Panc1 (cell line): ENCODE measurements at regions not wholly inside any gene's neighbourhood (a gene's known extent, or its start where the extent isn't known, plus 50 kb on each side); places are given as distances from the start of the nearest gene placed in this dataset.

Source experiments
- ATAC-seq: fragments of 200-7000 bp; cut with Tn5 transposase; 2 replicates; pipeline ENCODE4 v1.9.1; 2020; ENCODE audit warnings: mild to moderate bottlenecking, moderate library complexity
- BruUV-seq: library from RNA; stranded (reverse); fragments of 400-500 nt; replicated peaks from 2 replicates; lab custom pipeline; 2021; lab: Mats Ljungman, UMichigan
- CTCF ChIA-PET: fragments of 300-600 bp; sonication (Branson Sonifier 250); formaldehyde crosslinking; loops from one replicate; lab custom pipeline; 2022; ENCODE audit warnings: antibody characterized with exemption; lab: Charles Lee
- POLR2A ChIA-PET: fragments of 300-600 bp; sonication (Branson Sonifier 250); formaldehyde crosslinking; loops from one replicate; lab custom pipeline; 2022; ENCODE audit warnings: antibody characterized with exemption; lab: Charles Lee
- DNase-seq: peaks from one replicate; pipeline ENCODE4 v3.0.0-alpha.2; 2010; ENCODE audit warnings: low read depth, low spot score
- H3K27ac ChIP-seq: 2 replicates; pipeline ENCODE4 v1.5.1; 2011; ENCODE audit warnings: mild to moderate bottlenecking, low read length, inconsistent platforms
- H3K27me3 ChIP-seq: fragments of 200-500 bp; sonication (Bioruptor generic); 2 replicates; pipeline ENCODE4 v1.6.0; 2014; ENCODE audit warnings: low read length, inconsistent platforms; ENCODE audit not compliant: control insufficient read depth, insufficient read depth
- H3K36me3 ChIP-seq: fragments of 200-500 bp; sonication (Bioruptor generic); 2 replicates; pipeline ENCODE4 v1.5.1; 2014; ENCODE audit warnings: inconsistent platforms, mild to moderate bottlenecking, low read length, moderate library complexity; ENCODE audit not compliant: control insufficient read depth, insufficient read depth
- H3K4me1 ChIP-seq: 2 replicates; pipeline ENCODE4 v1.5.1; 2011; ENCODE audit warnings: inconsistent platforms, mild to moderate bottlenecking, low read length, moderate library complexity; ENCODE audit not compliant: control insufficient read depth, insufficient read depth
- H3K4me3 ChIP-seq, 2 experiments: 2 replicates each; pipeline ENCODE4 v1.5.1; 2011 to 2012; ENCODE audit warnings: low read depth in 2 of 2, low read length in 2 of 2, mild to moderate bottlenecking in 2 of 2, inconsistent platforms in 1 of 2, moderate library complexity in 1 of 2
- H3K9me3 ChIP-seq: fragments of 200-500 bp; sonication (Bioruptor generic); 2 replicates; pipeline ENCODE4 v1.5.1; 2014; ENCODE audit warnings: low read depth, mild to moderate bottlenecking, inconsistent platforms, low read length, moderate library complexity; ENCODE audit not compliant: control insufficient read depth, insufficient read depth
- POLR2AphosphoS5 ChIP-seq: IDR thresholded peaks from 2 replicates; pipeline ENCODE4 v1.6.1; 2012; ENCODE audit warnings: mild to moderate bottlenecking, low read depth, low read length, moderate library complexity
- SIN3A ChIP-seq: IDR thresholded peaks from 2 replicates; pipeline ENCODE4 v1.6.1; 2012; ENCODE audit warnings: low read depth, mild to moderate bottlenecking, low read length, moderate library complexity, borderline replicate concordance; ENCODE audit not compliant: insufficient read depth
- TCF7L2 ChIP-seq: IDR thresholded peaks from 2 replicates; pipeline ENCODE4 v1.6.1; 2011; ENCODE audit warnings: mild to moderate bottlenecking, low read depth, low read length, inconsistent platforms
- in situ Hi-C: cut with HindIII; loops from 2 replicates; pipeline ENCODE4 v1.10.0; 2016; ENCODE audit warnings: low sequenced_read_pairs, low pct_unique_long_range_greater_than_20kb
- intact Hi-C: fragments of 100-400 bp; cut with micrococcal nuclease; formaldehyde crosslinking; loops from one replicate; pipeline ENCODE4 v1.10.0; 2022; ENCODE audit not compliant: unreplicated experiment
- TF ChIP-seq, protein P1 (sequence below), 2 experiments: IDR thresholded peaks; 2 replicates each; pipeline ENCODE4 v1.6.1; 2011 to 2012; ENCODE audit warnings: low read depth in 2 of 2, control low read depth in 1 of 2, low read length in 1 of 2, mild to moderate bottlenecking in 1 of 2, moderate library complexity in 1 of 2; ENCODE audit not compliant: insufficient read depth in 1 of 2
- TF ChIP-seq, protein P2 (sequence below): fragments of 450-650 bp; IDR thresholded peaks from 2 replicates; pipeline ENCODE4 v1.5.1; 2017; ENCODE audit warnings: mild to moderate bottlenecking

DNA sequence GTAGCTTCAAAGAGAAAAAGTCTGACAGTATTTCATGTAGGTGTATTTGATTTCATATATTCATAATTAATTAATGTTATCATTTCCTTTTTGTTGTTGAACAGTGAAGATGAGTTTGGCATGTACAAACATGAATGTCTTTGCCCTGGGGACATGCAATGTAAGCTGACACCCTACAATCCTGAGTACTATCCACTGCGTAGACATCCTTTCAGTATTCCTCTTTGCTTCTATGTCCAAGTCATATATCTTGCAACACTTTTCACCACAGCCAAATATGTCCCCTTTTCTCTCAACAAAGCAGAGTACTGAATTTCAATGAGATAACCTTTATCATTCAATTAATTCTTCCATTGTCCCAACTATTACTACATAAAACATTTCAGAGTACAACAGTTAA lies 93.6 kb downstream of the GPR37 start:
- CTCF ChIA-PET = no interaction called here
- no TSS peak for BruUV-seq
- intact Hi-C loops (no loop called here), in situ Hi-C loops (no loop called here)
- Histone ChIP-seq H3K36me3 (no peaks in the 10 kb centered on the region), H3K27me3 (no peaks in the 10 kb centered on the region), H3K9me3 (no peaks in the 10 kb centered on the region), H3K27ac (no peak overlapping the region), H3K4me3 (no peak overlapping the region), H3K4me1 (no peaks in the 10 kb centered on the region)
- no peak for ATAC-seq
- POLR2A ChIA-PET = no interaction called here
- DNase-seq = no peak
- TF ChIP-seq, protein P1, sequence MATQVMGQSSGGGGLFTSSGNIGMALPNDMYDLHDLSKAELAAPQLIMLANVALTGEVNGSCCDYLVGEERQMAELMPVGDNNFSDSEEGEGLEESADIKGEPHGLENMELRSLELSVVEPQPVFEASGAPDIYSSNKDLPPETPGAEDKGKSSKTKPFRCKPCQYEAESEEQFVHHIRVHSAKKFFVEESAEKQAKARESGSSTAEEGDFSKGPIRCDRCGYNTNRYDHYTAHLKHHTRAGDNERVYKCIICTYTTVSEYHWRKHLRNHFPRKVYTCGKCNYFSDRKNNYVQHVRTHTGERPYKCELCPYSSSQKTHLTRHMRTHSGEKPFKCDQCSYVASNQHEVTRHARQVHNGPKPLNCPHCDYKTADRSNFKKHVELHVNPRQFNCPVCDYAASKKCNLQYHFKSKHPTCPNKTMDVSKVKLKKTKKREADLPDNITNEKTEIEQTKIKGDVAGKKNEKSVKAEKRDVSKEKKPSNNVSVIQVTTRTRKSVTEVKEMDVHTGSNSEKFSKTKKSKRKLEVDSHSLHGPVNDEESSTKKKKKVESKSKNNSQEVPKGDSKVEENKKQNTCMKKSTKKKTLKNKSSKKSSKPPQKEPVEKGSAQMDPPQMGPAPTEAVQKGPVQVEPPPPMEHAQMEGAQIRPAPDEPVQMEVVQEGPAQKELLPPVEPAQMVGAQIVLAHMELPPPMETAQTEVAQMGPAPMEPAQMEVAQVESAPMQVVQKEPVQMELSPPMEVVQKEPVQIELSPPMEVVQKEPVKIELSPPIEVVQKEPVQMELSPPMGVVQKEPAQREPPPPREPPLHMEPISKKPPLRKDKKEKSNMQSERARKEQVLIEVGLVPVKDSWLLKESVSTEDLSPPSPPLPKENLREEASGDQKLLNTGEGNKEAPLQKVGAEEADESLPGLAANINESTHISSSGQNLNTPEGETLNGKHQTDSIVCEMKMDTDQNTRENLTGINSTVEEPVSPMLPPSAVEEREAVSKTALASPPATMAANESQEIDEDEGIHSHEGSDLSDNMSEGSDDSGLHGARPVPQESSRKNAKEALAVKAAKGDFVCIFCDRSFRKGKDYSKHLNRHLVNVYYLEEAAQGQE (IDR thresholded peaks at IDR 0.05; ENCODE audit: insufficient read depth in 1 of 2, low read depth in 2 of 2, low read length in 1 of 2) = no peak
- TF ChIP-seq POLR2AphosphoS5 (no peak), TCF7L2 (no peak), SIN3A (no peak)
- TF ChIP-seq, protein P2, sequence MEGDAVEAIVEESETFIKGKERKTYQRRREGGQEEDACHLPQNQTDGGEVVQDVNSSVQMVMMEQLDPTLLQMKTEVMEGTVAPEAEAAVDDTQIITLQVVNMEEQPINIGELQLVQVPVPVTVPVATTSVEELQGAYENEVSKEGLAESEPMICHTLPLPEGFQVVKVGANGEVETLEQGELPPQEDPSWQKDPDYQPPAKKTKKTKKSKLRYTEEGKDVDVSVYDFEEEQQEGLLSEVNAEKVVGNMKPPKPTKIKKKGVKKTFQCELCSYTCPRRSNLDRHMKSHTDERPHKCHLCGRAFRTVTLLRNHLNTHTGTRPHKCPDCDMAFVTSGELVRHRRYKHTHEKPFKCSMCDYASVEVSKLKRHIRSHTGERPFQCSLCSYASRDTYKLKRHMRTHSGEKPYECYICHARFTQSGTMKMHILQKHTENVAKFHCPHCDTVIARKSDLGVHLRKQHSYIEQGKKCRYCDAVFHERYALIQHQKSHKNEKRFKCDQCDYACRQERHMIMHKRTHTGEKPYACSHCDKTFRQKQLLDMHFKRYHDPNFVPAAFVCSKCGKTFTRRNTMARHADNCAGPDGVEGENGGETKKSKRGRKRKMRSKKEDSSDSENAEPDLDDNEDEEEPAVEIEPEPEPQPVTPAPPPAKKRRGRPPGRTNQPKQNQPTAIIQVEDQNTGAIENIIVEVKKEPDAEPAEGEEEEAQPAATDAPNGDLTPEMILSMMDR = no peak

DNA sequence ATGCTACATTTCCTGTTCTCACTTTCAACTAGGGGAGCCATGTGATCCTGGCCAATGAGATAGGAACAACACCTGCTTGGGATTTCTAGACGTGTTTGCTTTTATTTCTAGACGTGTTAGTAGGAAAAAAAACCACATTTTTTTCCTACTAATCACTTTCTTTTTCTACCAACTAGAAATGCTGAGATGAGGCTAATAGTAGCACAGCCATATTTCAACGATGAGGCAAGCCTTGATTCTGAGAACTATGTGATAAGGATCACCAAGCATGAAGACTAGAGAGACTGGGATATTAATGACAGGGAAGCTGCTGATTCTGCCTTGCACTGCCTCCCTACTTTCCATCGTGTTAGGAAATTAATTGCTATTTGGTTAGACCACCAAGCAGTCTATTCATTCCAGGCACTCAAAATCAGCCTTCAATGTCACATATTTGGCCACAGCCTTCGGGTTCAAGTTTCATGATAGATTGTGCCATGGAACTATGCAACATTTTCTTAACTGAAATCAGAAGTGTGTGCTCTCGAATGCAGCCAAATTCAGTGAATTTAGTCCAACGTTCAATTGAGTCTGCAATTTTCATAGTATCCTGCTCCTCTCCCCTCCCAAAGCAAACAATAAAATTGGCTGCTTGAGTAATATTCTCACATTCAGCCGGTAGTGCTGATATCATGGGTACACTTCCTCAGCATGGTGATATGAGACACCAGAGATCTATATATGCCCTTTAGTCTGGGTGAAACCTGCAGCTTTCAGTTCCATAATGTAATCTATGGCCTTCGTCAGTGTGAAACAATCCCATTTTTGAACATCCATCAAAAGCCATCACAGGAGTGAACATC lies 98.1 kb downstream of the GPR37 start:
- TF ChIP-seq POLR2AphosphoS5 = no peak
- TF ChIP-seq, protein P1 (IDR thresholded peaks at IDR 0.05; ENCODE audit: insufficient read depth in 1 of 2, low read depth in 2 of 2, low read length in 1 of 2) = no peak
- TF ChIP-seq, protein P2 = no peak
- no peak for TF ChIP-seq SIN3A
- no peak for TF ChIP-seq TCF7L2
- no peak overlapping the region for H3K4me3 ChIP-seq
- BruUV-seq = no TSS peak
- in situ Hi-C loops (no loop called here), intact Hi-C loops (no loop called here)
- DNase-seq = no peak
- CTCF ChIA-PET = no interaction called here
- no peak overlapping the region for H3K27ac ChIP-seq
- no peaks in the 10 kb centered on the region for H3K27me3 ChIP-seq
- no peak for ATAC-seq
- POLR2A ChIA-PET = no interaction called here
- no peaks in the 10 kb centered on the region for H3K9me3 ChIP-seq
- no peaks in the 10 kb centered on the region for H3K36me3 ChIP-seq
- H3K4me1 ChIP-seq = no peaks in the 10 kb centered on the region
